PC-3 (cell line): ENCODE measurements at regions not wholly inside any gene's neighbourhood (a gene's known extent, or its start where the extent isn't known, plus 50 kb on each side); places are given as distances from the start of the nearest gene placed in this dataset.

Source experiments
- CTCF ChIP-seq: fragments of 300-600 bp; sonication (generic); conservative IDR thresholded peaks from 2 replicates; pipeline ENCODE4 v1.5.1; 2017; ENCODE audit warnings: antibody characterized with exemption, low read depth, mild to moderate bottlenecking, low read length
- EZH2 ChIP-seq: fragments of 300-600 bp; sonication (generic); IDR thresholded peaks from one replicate; pipeline ENCODE4 v1.6.1; 2017; ENCODE audit warnings: antibody characterized with exemption, mild to moderate bottlenecking, low read length; ENCODE audit not compliant: unreplicated experiment

- peak; percentile 36; the same call in 1 of the 2 replicates for TF ChIP-seq CTCF
- TF ChIP-seq EZH2: no peak
These were observed 138.7 kb downstream of the TRIM29 start for GRCh38 chr11:119999220-119999619.
